H9 (cell line): ENCODE measurements at regions not wholly inside any gene's neighbourhood (a gene's known extent, or its start where the extent isn't known, plus 50 kb on each side); places are given as distances from the start of the nearest gene placed in this dataset.

ENCODE experiments used
- DNase-seq: peaks from one replicate; pipeline ENCODE4 v3.0.0-alpha.2; 2017
- H2AFZ ChIP-seq: one replicate; pipeline ENCODE4 v1.6.1; 2013; ENCODE audit warnings: mild to moderate bottlenecking, low read length, control low read depth, moderate library complexity
- H2AK5ac ChIP-seq: 2 replicates; pipeline ENCODE4 v1.6.1; 2013; ENCODE audit warnings: low read length, control low read depth, mixed read lengths; ENCODE audit not compliant: insufficient read length
- H2BK120ac ChIP-seq: one replicate; pipeline ENCODE4 v1.6.1; 2013; ENCODE audit warnings: low read depth, mild to moderate bottlenecking, low read length, control low read depth, inconsistent platforms; ENCODE audit not compliant: poor library complexity, severe bottlenecking
- H2BK12ac ChIP-seq: 2 replicates; pipeline ENCODE4 v1.6.1; 2013; ENCODE audit warnings: low read length, control low read depth, mixed read lengths, low read depth; ENCODE audit not compliant: insufficient read length
- H2BK15ac ChIP-seq: 2 replicates; pipeline ENCODE4 v1.6.1; 2013; ENCODE audit warnings: low read depth, low read length, control low read depth
- H2BK20ac ChIP-seq: one replicate; pipeline ENCODE4 v1.6.1; 2013; ENCODE audit warnings: low read depth, mild to moderate bottlenecking, low read length, control low read depth, inconsistent platforms; ENCODE audit not compliant: poor library complexity, severe bottlenecking
- H2BK5ac ChIP-seq: 2 replicates; pipeline ENCODE4 v1.6.1; 2013; ENCODE audit warnings: low read length, control low read depth, mixed read lengths; ENCODE audit not compliant: insufficient read length
- H3K14ac ChIP-seq: 2 replicates; pipeline ENCODE4 v1.6.1; 2013; ENCODE audit warnings: low read length, control low read depth; ENCODE audit not compliant: insufficient read depth
- H3K18ac ChIP-seq: 2 replicates; pipeline ENCODE4 v1.6.1; 2013; ENCODE audit warnings: low read depth, mild to moderate bottlenecking, mixed read lengths, low read length, control low read depth; ENCODE audit not compliant: insufficient read length
- H3K23ac ChIP-seq: 2 replicates; pipeline ENCODE4 v1.6.1; 2013; ENCODE audit warnings: low read length, control low read depth, mixed read lengths, low read depth; ENCODE audit not compliant: insufficient read length
- H3K23me2 ChIP-seq: 2 replicates; pipeline ENCODE4 v1.6.1; 2013; ENCODE audit warnings: low read depth, mild to moderate bottlenecking, mixed read lengths, low read length, control low read depth; ENCODE audit not compliant: insufficient read length, poor library complexity, severe bottlenecking
- H3K27ac ChIP-seq: 2 replicates; pipeline ENCODE4 v1.5.1; 2013; ENCODE audit warnings: low read length, control low read depth, mixed read lengths, low read depth; ENCODE audit not compliant: insufficient read length
- H3K27me3 ChIP-seq: 2 replicates; pipeline ENCODE4 v1.6.1; 2013; ENCODE audit warnings: low read length, control low read depth, inconsistent platforms; ENCODE audit not compliant: insufficient read depth
- H3K4ac ChIP-seq: 2 replicates; pipeline ENCODE4 v1.6.1; 2013; ENCODE audit warnings: low read depth, mild to moderate bottlenecking, control low read depth, inconsistent platforms, low read length, moderate library complexity
- H3K4me1 ChIP-seq: 2 replicates; pipeline ENCODE4 v1.6.1; 2013; ENCODE audit warnings: low read length, control low read depth, inconsistent platforms; ENCODE audit not compliant: insufficient read depth
- H3K4me2 ChIP-seq: 2 replicates; pipeline ENCODE4 v1.6.1; 2013; ENCODE audit warnings: low read length, control low read depth, mixed read lengths; ENCODE audit not compliant: insufficient read length, insufficient read depth
- H3K56ac ChIP-seq: 2 replicates; pipeline ENCODE4 v1.6.1; 2013; ENCODE audit warnings: low read depth, mild to moderate bottlenecking, mixed read lengths, low read length, control low read depth; ENCODE audit not compliant: insufficient read length
- H3K79me1 ChIP-seq: 2 replicates; pipeline ENCODE4 v1.6.1; 2013; ENCODE audit warnings: low read depth, mild to moderate bottlenecking, moderate library complexity, low read length, control low read depth, inconsistent platforms; ENCODE audit not compliant: insufficient read depth, poor library complexity, severe bottlenecking
- H3K79me2 ChIP-seq: 2 replicates; pipeline ENCODE4 v1.6.1; 2013; ENCODE audit warnings: low read length, control low read depth, inconsistent platforms; ENCODE audit not compliant: insufficient read depth
- H3K9ac ChIP-seq: 2 replicates; pipeline ENCODE4 v1.6.1; 2013; ENCODE audit warnings: low read length, control low read depth, mixed read lengths; ENCODE audit not compliant: insufficient read length; ENCODE audit errors: extremely low read depth
- H3K9me3 ChIP-seq: one replicate; pipeline ENCODE4 v1.6.1; 2013; ENCODE audit warnings: low read depth, low read length, inconsistent platforms; ENCODE audit not compliant: control insufficient read depth
- H3T11ph ChIP-seq: one replicate; pipeline ENCODE4 v1.6.1; 2013; ENCODE audit warnings: mild to moderate bottlenecking, low read length, control low read depth, inconsistent platforms
- H4K20me1 ChIP-seq: one replicate; pipeline ENCODE4 v1.6.1; 2013; ENCODE audit not compliant: control insufficient read depth, insufficient read length, insufficient read depth
- H4K5ac ChIP-seq: 2 replicates; pipeline ENCODE4 v1.6.1; 2013; ENCODE audit warnings: low read depth, mild to moderate bottlenecking, mixed read lengths, low read length, control low read depth; ENCODE audit not compliant: insufficient read length
- H4K8ac ChIP-seq: replicated peaks from 2 replicates; pipeline ENCODE4 v1.6.1; 2013; ENCODE audit warnings: low read length, control low read depth, mixed read lengths, low read depth; ENCODE audit not compliant: insufficient read length
- H4K91ac ChIP-seq: 2 replicates; pipeline ENCODE4 v1.6.1; 2013; ENCODE audit warnings: low read depth, mild to moderate bottlenecking, moderate library complexity, mixed read lengths, low read length, control low read depth; ENCODE audit not compliant: insufficient read length
- H3K27ac Mint-ChIP-seq, 3 experiments: 2 replicates in 2 of 3; 3 replicates in 1 of 3; pipeline ENCODE4 v1.8.0; 2020 to 2021; ENCODE audit warnings: mixed read lengths in 3 of 3, mild to moderate bottlenecking in 1 of 3, moderate library complexity in 1 of 3
- H3K27me3 Mint-ChIP-seq: 2 replicates; pipeline ENCODE4 v1.8.0; 2021; ENCODE audit warnings: low read depth, mild to moderate bottlenecking, moderate library complexity, mixed read lengths
- H3K36me3 Mint-ChIP-seq, 3 experiments: 2 replicates in 2 of 3; 3 replicates in 1 of 3; pipeline ENCODE4 v1.8.0; 2020 to 2021; ENCODE audit warnings: low read depth in 3 of 3, mixed read lengths in 3 of 3; ENCODE audit not compliant: insufficient read depth in 1 of 3
- H3K4me1 Mint-ChIP-seq, 2 experiments: 2 replicates each; pipeline ENCODE4 v1.8.0; 2020; ENCODE audit warnings: mixed read lengths in 2 of 2
- H3K4me3 Mint-ChIP-seq, 2 experiments: 2 replicates in 1 of 2; 3 replicates in 1 of 2; pipeline ENCODE4 v1.8.0; 2020 to 2021; ENCODE audit warnings: mild to moderate bottlenecking in 2 of 2, mixed read lengths in 2 of 2, moderate library complexity in 1 of 2
- H3K9me3 Mint-ChIP-seq, 2 experiments: 2 replicates in 1 of 2; 3 replicates in 1 of 2; pipeline ENCODE4 v1.8.0; 2020; ENCODE audit warnings: mild to moderate bottlenecking in 2 of 2, mixed read lengths in 2 of 2, moderate library complexity in 1 of 2
- CTCF ChIP-seq: fragments of 200-600 bp; sonication (generic); conservative IDR thresholded peaks from 3 replicates; pipeline ENCODE4 v1.8.0; 2021; ENCODE audit warnings: antibody characterized with exemption, mild to moderate bottlenecking
- WGBS: extraction: QIAGEN DNeasy Blood & Tissue Kit; methylation state at CpG from one replicate; pipeline ENCODE4 v1.1.7; 2013; ENCODE audit warnings: missing lambda C conversion rate, low lambda C conversion rate, mixed read lengths; ENCODE audit not compliant: insufficient read length; ENCODE audit errors: extremely low coverage; 5-methylcytosine and 5-hydroxymethylcytosine counted together

DNA sequence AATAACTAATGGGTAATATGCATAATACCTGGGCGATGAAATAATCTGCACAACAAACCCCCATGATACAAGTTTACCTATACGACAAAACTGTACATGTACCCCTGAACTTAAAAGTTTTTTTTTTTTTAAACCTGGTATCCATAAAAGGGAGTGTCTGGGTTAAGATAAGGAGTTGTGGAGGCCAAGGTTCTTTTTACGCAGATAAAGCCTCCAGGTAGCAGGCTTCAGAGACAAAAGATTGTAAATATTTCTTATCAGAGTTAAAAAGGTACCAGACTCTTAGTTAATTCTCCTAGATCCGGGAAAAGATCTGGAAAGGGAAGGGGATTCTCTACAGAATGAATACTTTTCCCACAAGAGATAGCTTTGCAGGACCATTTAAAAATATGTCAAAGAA is 259.4 kb upstream of the SSTR1 start:
- Mint-ChIP-seq H3K4me1 (no peaks in the 10 kb centered on the region), H3K4me3 (no peak overlapping the region), H3K27me3 (peaks cover 2% of the 10 kb centered on the region), H3K36me3 (peaks cover 18 to 42% (median 31%) of the 10 kb centered on the region in 3 experiments), H3K9me3 (peaks cover 39 to 60% of the 10 kb centered on the region in 2 experiments), H3K27ac (no peak overlapping the region)
- no peak overlapping the region for H3K4me2 ChIP-seq
- no peak overlapping the region for H3T11ph ChIP-seq
- WGBS: no CpG with 5 or more reads among the region's 4 CpGs
- no peak overlapping the region for H2BK120ac ChIP-seq
- no peaks in the 10 kb centered on the region for H3K9me3 ChIP-seq
- no peak overlapping the region for H3K18ac ChIP-seq
- H2BK15ac ChIP-seq: no peak overlapping the region
- no peaks in the 10 kb centered on the region for H3K4me1 ChIP-seq
- no peaks in the 10 kb centered on the region for H4K20me1 ChIP-seq
- TF ChIP-seq CTCF: no peak
- H2BK5ac ChIP-seq: no peak overlapping the region
- no peaks in the 10 kb centered on the region for H3K79me1 ChIP-seq
- H3K4ac ChIP-seq: no peak overlapping the region
- no peak overlapping the region for H2BK12ac ChIP-seq
- no peak overlapping the region for H3K9ac ChIP-seq
- H3K27ac ChIP-seq: no peak overlapping the region
- no peak overlapping the region for H4K91ac ChIP-seq
- H3K23ac ChIP-seq: no peak overlapping the region
- H3K23me2 ChIP-seq: no peaks in the 10 kb centered on the region
- no peak overlapping the region for H2AFZ ChIP-seq
- no peak overlapping the region for H3K56ac ChIP-seq
- H2BK20ac ChIP-seq: no peak overlapping the region
- no peak overlapping the region for H3K14ac ChIP-seq
- no peak for DNase-seq
- H3K27me3 ChIP-seq: no peaks in the 10 kb centered on the region
- H4K5ac ChIP-seq: no peak overlapping the region
- no peaks in the 10 kb centered on the region for H3K79me2 ChIP-seq
- no peak overlapping the region for H4K8ac ChIP-seq
- H2AK5ac ChIP-seq: no peak overlapping the region
